ENCODE measurements at regions not wholly inside any gene's neighbourhood (a gene's known extent, or its start where the extent isn't known, plus 50 kb on each side); places are given as distances from the start of the nearest gene placed in this dataset.

DNA sequence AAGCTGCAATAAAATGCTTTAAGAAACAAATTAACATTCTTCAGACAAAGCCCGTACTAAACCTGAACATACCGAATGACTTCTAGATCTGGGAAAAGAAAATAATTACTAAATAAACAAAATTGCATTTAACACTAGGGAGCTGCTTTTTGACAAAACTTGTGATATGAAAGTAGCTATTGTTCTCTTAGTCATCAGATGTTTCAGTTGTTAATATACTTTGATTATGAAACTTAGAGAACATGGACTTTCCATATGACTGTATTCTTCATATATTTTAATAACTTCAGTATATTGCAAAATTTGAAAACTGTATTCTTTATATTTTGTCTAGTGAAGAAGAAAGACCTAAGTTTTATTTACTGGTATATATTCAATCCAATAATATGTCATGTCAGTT is 1262.1 kb downstream of the NCAM2 start:
- CTCF ChIA-PET: no interaction called here
- TF ChIP-seq, protein P1, sequence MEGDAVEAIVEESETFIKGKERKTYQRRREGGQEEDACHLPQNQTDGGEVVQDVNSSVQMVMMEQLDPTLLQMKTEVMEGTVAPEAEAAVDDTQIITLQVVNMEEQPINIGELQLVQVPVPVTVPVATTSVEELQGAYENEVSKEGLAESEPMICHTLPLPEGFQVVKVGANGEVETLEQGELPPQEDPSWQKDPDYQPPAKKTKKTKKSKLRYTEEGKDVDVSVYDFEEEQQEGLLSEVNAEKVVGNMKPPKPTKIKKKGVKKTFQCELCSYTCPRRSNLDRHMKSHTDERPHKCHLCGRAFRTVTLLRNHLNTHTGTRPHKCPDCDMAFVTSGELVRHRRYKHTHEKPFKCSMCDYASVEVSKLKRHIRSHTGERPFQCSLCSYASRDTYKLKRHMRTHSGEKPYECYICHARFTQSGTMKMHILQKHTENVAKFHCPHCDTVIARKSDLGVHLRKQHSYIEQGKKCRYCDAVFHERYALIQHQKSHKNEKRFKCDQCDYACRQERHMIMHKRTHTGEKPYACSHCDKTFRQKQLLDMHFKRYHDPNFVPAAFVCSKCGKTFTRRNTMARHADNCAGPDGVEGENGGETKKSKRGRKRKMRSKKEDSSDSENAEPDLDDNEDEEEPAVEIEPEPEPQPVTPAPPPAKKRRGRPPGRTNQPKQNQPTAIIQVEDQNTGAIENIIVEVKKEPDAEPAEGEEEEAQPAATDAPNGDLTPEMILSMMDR (IDR thresholded peaks at IDR 0.05; ENCODE audit: insufficient read depth, low read depth, low read length): no peak
- Histone ChIP-seq H3K27me3 (ENCODE audit: control insufficient read depth, insufficient read depth, low read length) (no peaks in the 10 kb centered on the region), H3K4me3 (ENCODE audit: low read depth, low read length) (no peak overlapping the region), H3K36me3 (ENCODE audit: control insufficient read depth, insufficient read depth, low read length) (no peaks in the 10 kb centered on the region)
- POLR2A ChIA-PET: no interaction called here
- DNase-seq (ENCODE audit: low read depth): no peak

DNA sequence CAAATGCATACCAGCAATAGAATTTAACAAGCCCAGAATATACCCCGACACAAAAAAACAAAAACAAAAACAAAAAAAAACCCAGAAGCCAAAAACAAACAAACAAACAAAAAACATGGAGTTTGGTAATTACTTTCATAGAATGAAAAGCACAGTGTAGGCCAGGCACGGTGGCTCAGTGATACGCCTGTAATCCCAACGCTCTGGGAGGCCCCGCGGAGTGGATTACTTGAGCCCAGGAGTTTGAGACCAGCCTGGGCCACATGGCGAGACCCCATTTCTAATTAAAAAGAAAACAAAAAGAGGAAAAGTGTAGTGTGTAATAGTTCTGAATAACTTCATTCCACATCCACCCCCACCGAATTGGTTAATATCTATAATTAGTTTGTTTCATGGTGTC is 1265.7 kb downstream of the NCAM2 start:
- H3K27me3 ChIP-seq (ENCODE audit: control insufficient read depth, insufficient read depth, low read length): no peaks in the 10 kb centered on the region
- DNase-seq (ENCODE audit: low read depth): no peak
- TF ChIP-seq, protein P1 (IDR thresholded peaks at IDR 0.05; ENCODE audit: insufficient read depth, low read depth, low read length): no peak
- no peaks in the 10 kb centered on the region for H3K36me3 ChIP-seq (ENCODE audit: control insufficient read depth, insufficient read depth, low read length)
- POLR2A ChIA-PET: no interaction called here
- no peak overlapping the region for H3K4me3 ChIP-seq (ENCODE audit: low read depth, low read length)
- CTCF ChIA-PET: no interaction called here

DNA sequence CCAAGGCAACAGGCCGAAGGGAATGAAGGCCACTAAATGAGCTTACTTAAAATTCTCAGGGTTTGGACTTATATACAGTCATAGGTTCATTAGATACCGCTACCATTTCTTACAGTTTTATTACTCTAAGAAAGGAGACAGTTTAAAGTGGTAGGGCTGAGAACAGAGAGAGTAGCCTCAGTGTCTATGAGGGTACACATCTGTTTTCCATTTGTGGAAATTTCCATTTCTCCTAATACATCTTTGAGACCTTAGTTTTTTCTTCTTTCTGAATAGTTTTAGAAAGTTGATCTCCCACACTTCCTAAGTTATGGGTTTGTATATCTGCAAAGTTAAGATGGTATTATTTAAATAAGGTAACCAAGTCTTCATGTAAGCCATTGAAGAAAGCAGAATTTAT is 1279.1 kb downstream of the NCAM2 start:
- DNase-seq (ENCODE audit: low read depth): no peak
- ChIA-PET CTCF (no interaction called here), POLR2A (no interaction called here)
- TF ChIP-seq, protein P1 (IDR thresholded peaks at IDR 0.05; ENCODE audit: insufficient read depth, low read depth, low read length): no peak
- no peaks in the 10 kb centered on the region for H3K27me3 ChIP-seq (ENCODE audit: control insufficient read depth, insufficient read depth, low read length)
- H3K36me3 ChIP-seq (ENCODE audit: control insufficient read depth, insufficient read depth, low read length): no peaks in the 10 kb centered on the region
- H3K4me3 ChIP-seq (ENCODE audit: low read depth, low read length): no peak overlapping the region

DNA sequence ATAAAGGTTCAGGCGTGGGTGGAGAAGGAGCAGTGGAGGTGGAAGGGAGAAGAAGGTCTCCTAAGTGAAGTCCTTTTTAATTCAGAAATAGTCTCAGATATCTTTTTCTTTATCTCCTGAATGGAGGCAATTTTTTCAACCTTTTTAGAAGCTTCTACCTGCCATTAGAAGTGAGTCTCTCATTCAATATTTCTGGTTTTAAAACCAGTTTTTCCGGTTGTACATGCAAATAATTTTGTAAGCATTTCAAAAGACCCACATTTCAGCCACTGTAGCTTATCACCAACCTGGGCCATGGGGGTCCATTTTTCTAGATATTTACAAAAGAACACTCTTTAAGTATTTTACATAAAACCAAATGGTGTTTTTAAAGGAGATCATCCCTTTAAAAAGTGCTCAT is 1280.2 kb downstream of the NCAM2 start:
- ChIA-PET POLR2A (no interaction called here), CTCF (no interaction called here)
- Histone ChIP-seq H3K4me3 (ENCODE audit: low read depth, low read length) (no peak overlapping the region), H3K27me3 (ENCODE audit: control insufficient read depth, insufficient read depth, low read length) (no peaks in the 10 kb centered on the region), H3K36me3 (ENCODE audit: control insufficient read depth, insufficient read depth, low read length) (no peaks in the 10 kb centered on the region)
- DNase-seq (ENCODE audit: low read depth): no peak
- TF ChIP-seq, protein P1 (IDR thresholded peaks at IDR 0.05; ENCODE audit: insufficient read depth, low read depth, low read length): no peak

DNA sequence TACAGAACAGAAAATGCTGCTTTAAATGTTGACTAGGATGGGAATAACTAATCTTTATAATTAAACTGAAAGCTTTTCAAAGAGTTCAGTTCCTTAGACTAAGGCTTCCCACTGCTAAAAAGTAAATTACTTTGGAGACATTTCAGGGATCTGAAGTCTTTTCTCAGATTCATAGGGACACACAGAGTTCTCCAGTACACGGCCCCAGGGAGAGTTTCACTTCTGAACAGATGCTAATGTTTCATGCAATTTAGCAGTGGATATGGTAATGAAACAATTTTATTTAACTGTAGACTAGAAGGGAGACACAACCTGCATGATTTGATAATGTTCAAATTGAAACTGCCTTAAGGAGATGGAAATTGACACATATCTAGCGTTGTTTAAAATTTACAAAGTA is 1282.6 kb downstream of the NCAM2 start:
- H3K4me3 ChIP-seq (ENCODE audit: low read depth, low read length): no peak overlapping the region
- POLR2A ChIA-PET: no interaction called here
- no peaks in the 10 kb centered on the region for H3K27me3 ChIP-seq (ENCODE audit: control insufficient read depth, insufficient read depth, low read length)
- CTCF ChIA-PET: no interaction called here
- TF ChIP-seq, protein P1 (IDR thresholded peaks at IDR 0.05; ENCODE audit: insufficient read depth, low read depth, low read length): no peak
- H3K36me3 ChIP-seq (ENCODE audit: control insufficient read depth, insufficient read depth, low read length): no peaks in the 10 kb centered on the region
- DNase-seq (ENCODE audit: low read depth): no peak
